ENCODE measurements at regions not wholly inside any gene's neighbourhood (a gene's known extent, or its start where the extent isn't known, plus 50 kb on each side); places are given as distances from the start of the nearest gene placed in this dataset.

GRCh38 chr4:129550281-129550785 is 454.4 kb downstream of the C4orf33 start:
- ATAC-seq (no peak), DNase-seq (no peak)

- DNase-seq (no peak), ATAC-seq (no peak)
Observed at GRCh38 chr4:129561280-129561679, 465.3 kb downstream of the C4orf33 start.

- ATAC-seq (no peak), DNase-seq (no peak)
Observed at GRCh38 chr4:129561886-129562671, 466.1 kb downstream of the C4orf33 start.

- ATAC-seq, result no peak
Observed at GRCh38 chr4:129565214-129565613, 469.3 kb downstream of the C4orf33 start.

GRCh38 chr4:129570326-129570725 is 474.4 kb downstream of the C4orf33 start:
- DNase-seq, result no peak
- ATAC-seq, result no peak

More at GRCh38 chr4:129565214-129565613, 469.3 kb downstream of the C4orf33 start:
- no peak for DNase-seq

GRCh38 chr4:129578336-129578735 is 482.4 kb downstream of the C4orf33 start:
- ATAC-seq, result no peak
- DNase-seq, result no peak

GRCh38 chr4:129581305-129581704 is 485.4 kb downstream of the C4orf33 start:
- DNase-seq, result no peak
- ATAC-seq, result no peak

GRCh38 chr4:129583868-129584267 is 487.9 kb downstream of the C4orf33 start:
- DNase-seq, result no peak
- ATAC-seq, result no peak

GRCh38 chr4:129598582-129598981 is 502.6 kb downstream of the C4orf33 start:
- ATAC-seq (no peak), DNase-seq (no peak)

GRCh38 chr4:129600898-129601297 is 504.9 kb downstream of the C4orf33 start:
- ATAC-seq, result no peak
- DNase-seq, result no peak

- DNase-seq, result no peak
Observed at GRCh38 chr4:129602447-129602846, 506.5 kb downstream of the C4orf33 start.

GRCh38 chr4:129603241-129603931 is 507.4 kb downstream of the C4orf33 start:
- no peak for ATAC-seq
- DNase-seq, result no peak

More at GRCh38 chr4:129602447-129602846, 506.5 kb downstream of the C4orf33 start:
- no peak for ATAC-seq

GRCh38 chr4:129604632-129605255 is 508.8 kb downstream of the C4orf33 start:
- no peak for ATAC-seq
- no peak for DNase-seq

GRCh38 chr4:129614611-129615010 is 518.7 kb downstream of the C4orf33 start:
- no peak for ATAC-seq

GRCh38 chr4:129622566-129622965 is 526.6 kb downstream of the C4orf33 start:
- DNase-seq (no peak), ATAC-seq (no peak)

More at GRCh38 chr4:129614611-129615010, 518.7 kb downstream of the C4orf33 start:
- DNase-seq, result no peak

GRCh38 chr4:129623233-129623875 is 527.4 kb downstream of the C4orf33 start:
- ATAC-seq (no peak), DNase-seq (no peak)

GRCh38 chr4:129641179-129641578 is 545.2 kb downstream of the C4orf33 start:
- DNase-seq, result peak; percentile 46
- ATAC-seq, result no peak

GRCh38 chr4:129645461-129645860 is 549.5 kb downstream of the C4orf33 start:
- ATAC-seq (no peak), DNase-seq (no peak)

GRCh38 chr4:129668092-129668491 is 572.1 kb downstream of the C4orf33 start:
- ATAC-seq, result no peak
- no peak for DNase-seq

- no peak for ATAC-seq
- DNase-seq, result no peak
Observed at GRCh38 chr4:129672941-129673340, 577.0 kb downstream of the C4orf33 start.

GRCh38 chr4:129675036-129675435 is 579.1 kb downstream of the C4orf33 start:
- ATAC-seq, result no peak
- no peak for DNase-seq

- no peak for ATAC-seq
- DNase-seq, result no peak
Observed at GRCh38 chr4:129676934-129677333, 581.0 kb downstream of the C4orf33 start.

Data from stimulated activated naive CD8-positive, alpha-beta T cell treated with anti-CD3 and anti-CD28 coated beads, Interleukin-15, Interleukin-2, amounts not matched to agents 100 U/mL and 50 U/mL, for 24 hours (primary cell).